ENCODE measurements at regions not wholly inside any gene's neighbourhood (a gene's known extent, or its start where the extent isn't known, plus 50 kb on each side); places are given as distances from the start of the nearest gene placed in this dataset.

- TF ChIP-seq POLR2A (IDR thresholded peaks at IDR 0.05): no peak
- TF ChIP-seq CTCF (IDR thresholded peaks at IDR 0.05): no peak
Measured at GRCh38 chr1:224509907-224510306, 75.3 kb upstream of the WDR26 start.
